ENCODE measurements at regions not wholly inside any gene's neighbourhood (a gene's known extent, or its start where the extent isn't known, plus 50 kb on each side); places are given as distances from the start of the nearest gene placed in this dataset.

DNA sequence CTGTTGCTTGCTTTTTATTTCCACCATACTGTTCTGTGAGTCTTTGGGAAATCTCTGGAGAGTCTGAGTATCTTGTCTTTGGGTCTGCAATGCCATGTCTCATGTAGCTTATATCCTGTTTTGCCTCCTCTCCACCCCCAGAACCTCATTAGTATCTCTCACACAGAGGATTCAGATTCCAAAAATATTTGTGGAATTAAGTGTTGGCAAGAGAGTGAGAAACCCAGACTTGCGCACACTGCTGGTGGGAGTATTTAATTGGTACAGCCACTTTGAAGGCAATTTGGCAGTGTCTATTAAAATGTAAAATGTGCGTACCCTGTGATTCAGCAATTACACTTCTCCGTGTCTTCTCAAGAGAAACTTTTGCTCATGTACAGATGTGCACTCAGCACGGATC, 68.6 kb downstream of the ZNF621 start:
- no peak for DNase-seq

DNA sequence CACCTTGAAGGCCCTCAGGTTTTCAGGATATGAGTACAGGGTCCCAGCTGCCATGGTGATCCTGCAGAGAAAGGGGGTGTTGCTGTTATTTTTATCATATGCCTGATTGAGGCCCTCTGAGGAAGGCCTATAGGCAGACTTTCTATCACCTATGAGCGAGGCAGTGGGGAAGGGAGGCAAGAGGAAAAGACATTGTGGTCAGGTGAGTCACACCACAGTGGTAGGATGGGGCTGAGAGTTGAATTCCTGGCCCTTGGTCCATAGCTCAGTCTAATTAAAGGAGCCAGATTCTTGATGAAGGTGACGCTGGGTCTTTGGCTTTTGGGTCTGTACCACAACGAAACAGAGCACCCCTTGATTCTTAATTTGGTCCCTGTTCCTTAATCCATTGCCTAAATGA, 72.7 kb downstream of the ZNF621 start:
- DNase-seq: no peak

DNA sequence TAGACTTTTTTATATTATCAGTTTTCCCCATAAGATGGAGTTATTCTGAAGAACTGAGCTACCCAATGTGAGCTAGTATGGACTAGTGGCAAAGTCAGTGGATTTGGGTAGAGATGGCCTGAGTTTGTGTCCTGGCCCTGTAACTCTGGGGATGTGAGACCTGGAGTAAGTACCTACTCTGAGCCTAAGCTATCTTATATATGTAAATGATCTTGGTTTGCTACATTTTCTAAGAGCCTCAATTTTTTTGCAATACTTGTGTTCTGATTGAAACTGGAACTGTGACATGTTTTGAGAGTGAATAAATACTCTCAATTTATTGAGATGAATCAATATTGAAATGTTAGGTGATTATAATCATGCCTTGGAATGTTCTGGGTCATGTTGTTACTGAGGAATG, 73.6 kb downstream of the ZNF621 start:
- no peak for DNase-seq

DNA sequence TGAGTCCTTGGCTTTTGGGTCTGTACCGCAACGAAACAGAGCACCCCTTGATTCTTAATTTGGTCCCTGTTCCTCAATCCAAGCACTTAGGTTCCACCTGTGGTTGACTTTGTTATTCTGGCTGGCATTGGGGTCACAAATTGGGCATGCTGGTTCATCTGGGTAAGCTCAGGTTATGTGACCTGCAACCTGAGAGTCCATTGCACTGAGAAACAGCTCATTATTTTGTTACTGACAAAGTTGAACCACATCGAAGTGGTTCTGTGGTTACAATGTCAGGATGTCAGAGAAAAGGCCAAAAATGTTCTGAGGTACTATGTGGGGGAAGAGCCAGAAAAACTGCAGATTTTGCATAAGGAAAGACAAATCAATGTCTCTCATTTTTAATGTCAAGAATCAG, 74.2 kb downstream of the ZNF621 start:
- no peak for DNase-seq

DNA sequence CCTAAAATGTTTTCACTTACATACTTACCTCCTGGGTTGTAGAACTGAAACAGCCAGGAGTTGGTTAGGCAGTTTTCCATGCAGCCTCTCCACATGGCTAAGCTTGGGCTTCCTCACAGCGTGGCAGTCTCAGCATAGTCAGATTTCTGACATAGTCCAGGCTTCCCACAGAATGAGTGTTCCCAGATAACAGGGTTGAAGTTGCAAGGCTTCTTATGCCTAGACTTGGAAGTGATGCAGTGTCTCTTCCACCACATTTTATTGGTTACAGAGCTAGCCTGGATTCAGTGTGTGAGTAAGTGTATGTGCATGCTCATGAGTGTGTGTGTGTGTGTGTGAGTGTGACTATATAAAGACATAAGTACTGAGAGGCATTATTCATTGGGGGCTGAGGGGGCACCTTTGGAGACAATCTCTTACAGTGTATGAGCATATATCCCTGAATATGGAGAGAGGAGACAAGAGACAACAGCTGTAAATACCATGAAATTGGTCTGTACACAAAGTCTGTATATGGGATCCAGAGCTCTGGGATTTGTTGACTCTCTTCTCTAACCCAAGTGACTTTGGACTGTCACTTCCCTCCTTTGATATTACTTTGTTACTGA, 78.1 kb downstream of the ZNF621 start:
- DNase-seq: no peak

DNA sequence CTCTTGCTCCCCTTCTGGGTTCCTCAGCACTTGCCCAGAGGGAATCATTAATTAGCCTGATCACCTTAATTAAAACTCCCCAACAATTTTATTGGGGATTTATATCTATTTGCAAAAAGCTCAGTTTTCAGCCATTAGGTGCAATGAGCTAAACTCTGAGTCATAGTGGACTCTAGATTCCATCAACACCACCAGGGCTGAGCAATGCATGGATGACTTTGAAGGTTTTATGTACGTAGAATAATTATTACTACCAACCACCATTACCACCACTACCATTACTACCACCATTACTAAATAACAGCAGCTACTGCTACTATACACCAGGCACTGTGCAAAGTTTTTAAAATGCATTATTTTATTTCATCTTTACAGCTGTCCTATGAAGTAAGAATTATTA, 81.2 kb downstream of the ZNF621 start:
- no peak for DNase-seq

DNA sequence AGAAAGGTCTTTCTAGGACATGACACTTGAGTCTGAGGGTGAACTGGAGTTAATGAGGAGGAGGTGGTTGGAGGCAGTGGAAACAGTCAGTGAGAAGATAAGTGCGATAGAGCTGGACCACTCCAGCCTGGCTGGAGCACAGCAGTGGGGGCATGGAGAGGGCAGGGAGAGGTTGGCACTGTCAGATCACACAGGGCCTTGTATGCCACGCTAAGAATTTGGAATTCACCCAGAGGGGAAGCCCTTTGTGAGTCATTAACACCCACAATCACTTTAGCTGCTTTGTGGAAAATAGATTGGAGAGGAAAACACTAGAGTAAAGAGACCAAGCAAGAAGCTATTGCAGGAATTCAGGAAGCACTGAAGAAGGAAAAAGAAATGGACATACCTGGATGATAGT, 83.3 kb downstream of the ZNF621 start:
- DNase-seq: no peak

DNA sequence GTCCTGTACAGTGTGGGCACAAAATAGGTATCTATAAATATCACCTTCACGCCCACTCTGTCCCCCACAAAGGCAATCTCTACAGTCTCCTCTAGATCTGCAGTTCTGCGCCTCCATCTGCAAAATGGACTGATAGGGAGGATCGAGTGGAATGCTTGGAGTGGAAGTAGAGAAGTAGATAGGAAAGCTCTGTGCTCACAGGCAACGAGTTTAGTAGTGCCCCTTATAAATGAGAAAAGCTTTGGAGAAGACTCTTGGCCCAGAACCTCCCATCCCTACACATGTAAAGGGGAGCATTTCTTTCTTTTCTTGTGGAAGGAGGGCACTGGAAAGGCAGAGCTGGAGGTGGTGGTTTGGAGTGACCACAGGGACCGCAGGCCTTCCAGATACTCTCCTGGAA, 88.5 kb downstream of the ZNF621 start:
- DNase-seq: no peak

DNA sequence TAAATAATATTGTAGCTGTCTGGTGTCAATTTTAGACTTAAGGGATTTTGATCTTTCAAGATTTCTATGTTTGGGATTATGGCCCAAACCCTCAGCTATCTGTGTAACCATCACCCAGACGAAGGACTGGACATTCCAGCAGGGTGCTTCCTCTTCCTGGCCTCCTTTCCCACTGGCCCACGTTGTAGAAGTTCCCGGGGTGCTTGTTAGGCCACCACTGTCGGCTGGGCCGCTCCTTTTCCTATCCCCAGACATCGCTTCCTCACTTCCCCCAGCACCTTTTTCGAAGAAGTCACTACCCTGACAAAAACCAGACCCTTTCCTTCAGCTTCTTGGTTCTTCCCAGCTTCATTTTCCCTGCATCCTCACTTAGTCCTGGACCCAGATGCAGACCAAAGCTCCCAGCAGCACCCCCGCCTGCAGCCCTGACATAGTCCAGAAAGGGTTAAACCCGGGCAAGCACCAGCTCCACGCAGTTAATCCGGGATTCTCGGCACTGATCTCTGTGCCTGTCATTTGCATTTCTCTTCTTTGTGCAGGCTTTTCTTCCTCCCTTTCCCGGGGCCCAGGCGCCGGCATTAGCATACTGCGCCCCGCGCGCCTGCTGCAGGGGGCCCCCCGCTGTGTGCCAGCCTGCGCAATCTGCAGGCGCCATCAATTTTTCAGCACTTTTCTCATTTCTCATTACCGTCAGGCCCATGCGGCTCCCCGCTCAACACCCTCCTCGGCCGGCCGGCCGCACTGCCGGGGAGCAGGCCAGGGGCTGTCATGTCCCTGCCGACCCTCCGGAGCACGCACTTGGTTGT, 90.6 kb downstream of the ZNF621 start:
- no peak for DNase-seq

DNA sequence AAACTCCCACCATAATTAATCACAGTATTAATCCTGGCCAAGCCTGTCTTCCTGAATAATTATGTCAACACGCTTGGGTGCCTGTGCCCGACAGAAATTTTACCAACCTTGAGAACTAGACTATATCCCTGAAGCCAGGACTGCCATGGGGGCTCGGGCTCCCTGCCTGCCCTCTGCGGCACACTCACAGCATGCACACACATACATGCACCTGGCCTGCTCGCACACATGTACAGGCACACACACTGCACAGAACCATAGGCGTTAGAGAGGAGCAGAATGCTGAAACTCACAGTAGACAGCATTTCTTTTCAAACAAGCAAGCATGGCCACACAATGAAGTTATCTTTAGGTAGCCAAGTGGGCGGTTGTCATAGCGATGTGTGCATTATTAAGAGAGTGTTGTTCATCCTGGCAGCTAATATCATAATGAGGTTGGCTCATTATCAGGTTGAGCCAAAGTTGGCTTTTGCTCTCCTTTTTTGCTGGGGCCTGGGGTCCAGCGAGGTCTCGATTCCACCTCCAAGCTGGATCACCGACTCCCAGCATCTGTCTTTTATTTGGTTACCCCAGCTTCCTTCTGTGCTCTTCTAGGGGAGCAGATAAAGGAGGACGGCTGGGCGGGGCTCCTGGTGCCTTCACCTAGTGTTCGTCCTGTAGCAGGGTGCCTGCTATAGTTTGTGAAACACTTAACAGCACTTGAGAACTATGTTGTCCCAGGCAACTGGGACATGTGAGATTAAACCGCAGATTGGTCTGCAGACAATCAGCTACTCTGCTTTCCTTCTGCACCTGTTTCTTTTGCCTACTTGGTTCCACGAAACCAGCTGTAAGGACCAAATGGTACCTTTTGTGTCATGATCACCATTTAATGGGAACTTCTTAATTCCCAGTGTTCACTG, 91.4 kb downstream of the ZNF621 start:
- no peak for DNase-seq

DNA sequence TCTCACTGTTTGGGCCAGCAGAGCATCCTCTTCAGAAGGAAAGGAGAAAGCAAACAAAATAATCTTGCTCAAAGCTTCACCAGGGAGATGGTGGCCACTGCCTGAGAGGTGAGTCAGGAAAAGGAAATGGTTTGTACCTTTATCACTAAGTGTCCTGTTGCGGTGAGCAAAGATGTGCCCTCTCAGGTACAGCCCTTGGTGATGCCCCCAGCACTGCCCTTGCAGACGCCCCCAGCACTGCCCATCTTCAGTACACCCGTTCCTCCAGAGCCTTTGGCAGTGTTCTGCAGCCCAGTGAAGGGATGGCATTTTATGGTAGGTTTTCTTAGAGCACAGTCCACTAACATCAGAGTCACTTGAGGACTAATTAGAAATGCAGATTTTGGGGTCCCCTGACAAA, 92.3 kb downstream of the ZNF621 start:
- DNase-seq: no peak

DNA sequence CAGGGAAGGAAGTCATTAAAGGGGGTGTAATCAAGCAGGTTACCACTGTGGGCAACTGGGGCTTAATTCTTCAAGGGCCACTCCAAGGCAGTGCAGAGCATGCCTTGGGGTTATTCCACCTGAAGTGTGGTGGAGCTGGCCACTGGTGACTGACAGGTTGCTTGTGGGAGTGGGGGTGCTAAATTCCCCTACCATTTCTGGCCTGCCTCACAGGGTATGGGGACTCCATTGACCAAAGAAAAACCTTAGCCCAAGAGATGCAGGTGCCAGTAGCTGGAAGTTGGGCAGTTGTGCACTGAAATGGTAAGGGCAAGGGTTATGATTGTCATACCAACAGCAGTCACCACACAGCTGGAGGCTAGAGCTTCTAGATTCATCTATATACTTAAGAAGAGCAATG, 93.4 kb downstream of the ZNF621 start:
- no peak for DNase-seq

DNA sequence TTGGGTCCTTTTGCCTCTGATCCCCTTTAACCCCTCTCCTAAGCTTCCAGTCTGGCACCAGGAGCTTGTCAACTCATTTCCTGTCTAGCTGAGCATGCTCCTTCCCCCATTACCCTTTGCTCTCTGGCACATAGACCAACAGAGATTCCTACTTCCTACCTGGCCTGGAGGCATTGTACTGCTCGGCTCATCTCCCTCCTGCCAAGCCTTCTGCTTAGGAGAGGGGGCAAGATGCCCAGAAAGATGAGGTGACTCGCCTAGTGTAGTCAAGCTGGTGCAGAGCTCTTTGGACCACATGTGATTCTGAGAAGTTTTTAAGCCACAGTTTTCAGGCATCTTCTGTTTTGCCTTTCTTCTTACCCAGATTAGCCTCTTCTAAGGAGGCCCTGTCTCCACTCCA, 95.4 kb downstream of the ZNF621 start:
- no peak for DNase-seq

DNA sequence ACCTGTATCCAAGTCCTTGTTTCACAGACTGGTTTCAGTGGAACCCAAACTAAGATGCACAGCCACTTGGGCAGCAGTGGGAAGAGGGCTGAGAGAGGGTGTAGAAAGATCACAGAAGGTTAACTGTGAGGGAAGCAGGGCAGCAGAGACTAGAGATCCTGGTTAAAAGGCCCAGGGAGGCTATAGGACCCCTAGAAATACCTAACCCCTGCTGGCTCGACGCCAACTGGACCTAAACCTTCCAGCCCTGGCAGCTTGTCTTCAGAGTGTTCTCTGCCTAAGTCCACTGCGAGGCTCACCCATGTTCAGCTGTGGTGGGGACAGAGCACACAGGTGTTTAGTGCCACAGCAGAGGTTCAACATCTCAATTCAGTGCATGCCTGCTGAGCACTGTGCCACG, 96.5 kb downstream of the ZNF621 start:
- DNase-seq: no peak

DNA sequence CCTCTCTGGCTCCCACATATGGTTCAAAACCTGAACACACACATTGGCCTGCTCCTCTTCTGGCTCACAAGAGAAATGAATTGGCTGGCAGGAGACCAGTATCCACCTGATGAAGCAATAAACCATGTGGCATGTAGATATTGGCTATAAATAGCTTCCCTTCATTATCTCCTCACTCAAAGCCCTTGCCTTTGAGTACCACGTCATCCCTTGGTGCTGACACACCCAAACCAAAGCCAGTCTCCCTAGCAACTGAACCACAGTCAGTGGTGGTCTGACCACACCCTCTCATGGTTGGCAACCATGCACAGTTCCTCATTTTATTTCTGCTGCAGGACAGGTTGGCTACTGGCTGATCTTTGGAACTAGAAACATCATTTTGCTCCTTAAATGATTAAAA, 98.8 kb downstream of the ZNF621 start:
- DNase-seq: no peak

DNA sequence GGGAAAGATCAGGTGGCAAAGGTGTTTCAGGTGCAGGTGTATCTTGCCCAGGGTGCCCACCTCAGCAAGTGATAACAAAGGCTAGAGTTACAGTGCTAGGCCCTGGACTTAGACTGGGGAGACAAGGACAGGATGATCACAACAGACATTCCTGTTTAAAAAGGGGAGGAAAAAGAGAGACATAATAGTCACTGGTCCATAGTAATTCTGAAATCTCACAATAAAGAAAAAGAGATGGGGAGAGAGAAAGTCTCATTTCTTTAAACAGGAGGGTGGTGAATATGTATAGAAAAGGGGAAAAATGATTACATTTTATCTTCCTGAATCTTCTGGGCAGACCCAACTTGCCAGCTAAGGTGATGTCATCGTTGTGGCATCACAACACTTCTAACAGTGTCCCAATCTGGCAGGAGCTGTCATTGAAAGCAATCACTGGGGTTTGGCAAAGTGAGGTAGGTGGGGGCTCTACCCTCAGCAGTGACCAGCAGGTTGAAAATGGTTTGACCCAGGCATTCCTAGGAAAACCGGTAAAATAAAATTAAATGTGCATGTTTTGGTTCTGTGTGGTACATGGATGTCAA, 99.5 kb downstream of the ZNF621 start:
- DNase-seq: no peak

DNA sequence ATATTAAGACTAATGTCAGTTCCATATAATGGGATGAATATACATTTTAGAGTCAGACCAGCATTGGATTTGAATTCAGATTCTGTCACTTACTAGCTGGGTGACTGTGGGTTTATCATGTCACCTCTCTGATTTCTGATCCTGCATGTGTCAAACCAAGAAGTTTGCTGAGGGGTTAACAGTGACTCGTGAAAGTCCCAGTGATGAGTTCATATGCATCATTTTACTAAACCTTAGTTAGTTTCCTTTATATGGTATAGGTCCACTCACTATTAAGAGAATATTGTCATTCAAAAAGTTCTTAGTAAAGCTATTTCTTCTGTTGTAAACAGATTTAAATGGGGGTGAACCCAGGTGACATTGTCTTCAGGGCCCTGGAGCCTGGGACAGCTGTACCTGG, 102.3 kb downstream of the ZNF621 start:
- no peak for DNase-seq

DNA sequence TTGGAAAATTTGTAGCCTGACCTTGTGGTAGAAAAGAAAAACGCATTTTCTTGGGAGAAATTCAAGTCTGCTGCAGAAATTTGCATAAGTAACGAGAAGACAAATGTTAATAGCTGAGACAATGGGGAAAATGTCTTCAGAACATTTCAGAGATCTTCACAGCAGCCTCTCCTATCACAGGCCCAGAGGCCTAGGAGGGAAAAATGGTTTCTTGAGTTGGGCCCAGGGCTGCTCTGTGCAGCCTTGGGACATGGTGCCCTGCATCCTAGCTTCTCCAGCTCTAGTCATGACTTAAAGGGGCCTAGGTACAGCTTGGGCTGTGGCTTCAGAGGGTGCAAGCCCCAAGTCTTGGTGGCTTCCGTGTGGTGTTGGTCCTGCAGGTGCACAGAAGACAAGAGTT, 104.2 kb downstream of the ZNF621 start:
- no peak for DNase-seq

DNA sequence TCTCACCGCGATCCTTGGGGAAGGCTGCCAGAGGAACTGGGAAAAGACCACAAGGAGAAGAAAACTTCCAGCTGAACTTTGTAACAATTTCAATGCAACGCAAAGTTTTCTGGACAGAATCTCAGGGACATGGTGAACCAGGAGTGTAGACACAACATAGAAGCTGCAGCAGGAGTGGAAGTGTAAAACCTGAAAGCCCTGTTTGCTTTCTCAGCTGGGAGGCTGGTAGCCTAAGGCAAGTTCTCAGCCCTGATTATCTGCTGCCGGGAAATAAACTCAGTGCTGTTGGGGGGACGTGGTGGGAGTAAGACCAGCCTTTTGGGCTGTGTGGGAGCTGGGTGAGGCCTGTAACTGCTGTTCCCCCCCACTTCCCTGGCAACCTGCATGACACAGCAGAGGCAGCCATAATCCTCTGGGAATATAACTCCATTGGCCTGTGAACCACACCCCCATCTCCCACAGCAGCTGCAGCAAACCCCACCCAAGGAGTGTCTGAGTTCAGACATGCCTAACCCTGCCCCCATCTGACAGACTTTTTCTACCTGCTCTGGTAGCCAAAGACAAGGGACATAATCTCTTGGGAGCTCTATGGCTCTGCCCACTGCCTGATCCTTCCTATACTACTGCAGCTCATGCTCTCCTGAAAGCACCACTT, 106.7 kb downstream of the ZNF621 start:
- DNase-seq: no peak

DNA sequence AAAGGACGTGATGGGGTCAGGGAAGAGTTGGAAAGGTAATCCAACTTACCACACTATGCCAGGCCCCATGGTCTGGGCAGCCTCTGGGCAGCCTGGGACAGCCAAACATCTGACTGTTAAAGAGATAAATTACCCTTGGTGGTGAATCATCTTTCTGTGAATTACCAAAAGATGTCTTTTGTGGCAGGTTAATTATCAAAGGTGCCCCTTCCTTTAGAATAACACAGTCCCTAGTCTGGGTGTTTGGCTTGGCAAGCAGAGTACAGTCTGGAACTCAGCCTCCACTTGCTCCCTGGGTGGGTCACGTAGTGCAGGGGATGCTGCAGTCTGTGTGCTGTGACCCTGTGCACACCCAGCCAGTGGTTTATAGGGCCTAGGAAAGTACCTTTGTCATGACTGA, 113.1 kb downstream of the ZNF621 start:
- no peak for DNase-seq

DNA sequence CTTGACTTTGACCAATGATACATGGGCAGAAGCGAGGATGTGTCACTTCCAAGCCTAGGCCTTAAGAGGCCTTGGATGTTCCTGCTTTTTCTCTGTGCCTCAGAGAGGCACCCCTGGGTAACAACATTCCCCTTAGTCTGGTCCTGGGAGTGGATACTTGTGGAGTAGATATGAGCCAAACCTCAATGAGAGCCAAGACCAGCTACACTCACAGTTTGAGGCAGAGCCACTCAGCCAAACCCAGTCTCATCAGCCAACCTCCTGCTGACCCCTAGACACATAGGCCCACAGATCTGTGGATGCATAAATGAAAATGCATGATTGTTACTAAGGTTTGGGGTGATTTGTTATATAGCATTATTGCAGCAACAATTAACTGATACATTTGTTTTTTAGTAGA, 114.2 kb downstream of the ZNF621 start:
- DNase-seq: no peak

DNA sequence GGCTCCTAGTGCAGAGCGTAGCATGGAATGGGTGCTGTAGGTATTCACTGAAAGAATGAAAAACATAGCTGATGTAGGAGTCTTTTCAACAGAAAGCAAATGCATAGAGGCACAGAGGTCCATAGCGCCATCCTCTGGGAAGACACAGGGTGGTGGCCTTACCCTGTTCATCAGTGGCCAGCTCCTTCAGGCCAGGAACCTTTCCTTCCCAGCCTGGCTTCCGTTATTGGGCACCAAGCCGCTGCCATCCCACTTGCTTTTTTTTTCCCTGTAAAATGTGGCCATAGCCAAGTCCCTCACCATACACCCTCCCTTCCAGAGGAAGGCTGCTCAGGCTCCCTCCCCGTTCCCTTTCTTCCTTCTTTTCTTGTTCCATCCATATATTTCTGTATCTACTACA, 118.1 kb downstream of the ZNF621 start:
- no peak for DNase-seq

DNA sequence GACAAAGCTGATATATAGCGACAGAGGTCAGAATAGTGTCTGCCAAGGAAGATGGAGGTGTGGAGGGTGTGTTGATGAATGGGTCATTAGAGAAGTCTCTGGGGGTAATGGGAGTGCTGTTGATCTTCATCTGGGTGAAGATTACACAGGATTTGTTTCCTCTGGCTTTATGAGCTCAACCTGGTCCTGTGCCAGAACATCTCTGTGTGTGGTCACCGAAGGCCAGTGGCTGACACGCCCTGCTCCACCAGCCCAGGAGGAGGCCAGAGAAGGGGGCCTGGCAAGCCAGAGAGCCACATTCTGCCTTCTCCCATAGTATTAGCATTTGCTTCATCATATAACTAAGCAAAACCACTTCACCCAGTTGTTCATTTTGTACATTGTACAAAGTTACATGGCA, 121.1 kb downstream of the ZNF621 start:
- no peak for DNase-seq

Data from stimulated activated naive CD4-positive, alpha-beta T cell (primary cell).